ENCODE measurements at regions not wholly inside any gene's neighbourhood (a gene's known extent, or its start where the extent isn't known, plus 50 kb on each side); places are given as distances from the start of the nearest gene placed in this dataset.

- TF ChIP-seq EZH2 (IDR thresholded peaks at IDR 0.05; ENCODE audit: borderline replicate concordance, insufficient read depth, low read depth, low read length, poor library complexity, severe bottlenecking): no peak
- H3K4me3 Mint-ChIP-seq: no peak overlapping the region
- Histone ChIP-seq H4K20me1 (ENCODE audit: control insufficient read depth, insufficient read depth, low read length, poor library complexity, severe bottlenecking) (no peaks in the 10 kb centered on the region), H2AFZ (ENCODE audit: insufficient read depth, low read depth, low read length, poor library complexity, severe bottlenecking) (no peak overlapping the region), H3K4me3 (ENCODE audit: control extremely low read depth in 1 of 5, extremely low read depth in 1 of 5, insufficient read depth in 1 of 5, low read depth in 2 of 5, low read length in 4 of 5) (no peak overlapping the region), H3K36me3 (replicated peaks in 1 of 2; ENCODE audit: control extremely low read depth in 1 of 2, control insufficient read depth in 1 of 2, extremely low read depth in 1 of 2, insufficient read depth in 2 of 2, low read length in 1 of 2) (no peaks in the 10 kb centered on the region), H3K4me1 (ENCODE audit: control insufficient read depth in 2 of 2, insufficient read depth in 2 of 2, low read length in 2 of 2) (no peaks in the 10 kb centered on the region), H3K27ac (ENCODE audit: low read length in 2 of 2) (no peak overlapping the region), H3K9ac (ENCODE audit: low read length) (no peak overlapping the region), H3K4me2 (replicated peaks; ENCODE audit: low read depth, low read length, poor library complexity, severe bottlenecking) (no peak overlapping the region), H3K79me2 (ENCODE audit: control insufficient read depth, insufficient read depth, low read length) (no peaks in the 10 kb centered on the region), H3K9me3 (ENCODE audit: control extremely low read depth in 1 of 3, control insufficient read depth in 2 of 3, insufficient read depth in 1 of 3, low read length in 2 of 3) (no peaks in the 10 kb centered on the region), H3K27me3 (replicated peaks in 1 of 4; ENCODE audit: control extremely low read depth in 1 of 4, control insufficient read depth in 3 of 4, insufficient read depth in 4 of 4, low read length in 3 of 4) (no peaks in the 10 kb centered on the region)
- intact Hi-C loops (cut with micrococcal nuclease): no loop called here
- ATAC-seq (ENCODE audit: low read depth) (no peak), DNase-seq (no peak)
- POLR2A ChIA-PET: no interaction called here
- no peaks in the 10 kb centered on the region for H3K4me1 Mint-ChIP-seq
- H3K9me3 Mint-ChIP-seq (ENCODE audit: insufficient read depth): no peaks in the 10 kb centered on the region
- no peak overlapping the region for H3K27ac Mint-ChIP-seq
- no peaks in the 10 kb centered on the region for H3K27me3 Mint-ChIP-seq
- 100% methylated on average over 1 of the region's 1 CpG for WGBS (ENCODE audit: insufficient coverage)
- CTCF ChIA-PET: no interaction called here
Observed at GRCh38 chr3:96631050-96631449, 183.3 kb upstream of the EPHA6 start.

GRCh38 chr3:96646596-96646995, 167.8 kb upstream of the EPHA6 start:
- no peaks in the 10 kb centered on the region for H3K27me3 ChIP-seq (replicated peaks in 1 of 4; ENCODE audit: control extremely low read depth in 1 of 4, control insufficient read depth in 3 of 4, insufficient read depth in 4 of 4, low read length in 3 of 4)
- no peak overlapping the region for H2AFZ ChIP-seq (ENCODE audit: insufficient read depth, low read depth, low read length, poor library complexity, severe bottlenecking)
- Mint-ChIP-seq H3K4me1 (no peaks in the 10 kb centered on the region), H3K27ac (no peak overlapping the region), H3K27me3 (no peaks in the 10 kb centered on the region), H3K4me3 (no peak overlapping the region), H3K9me3 (ENCODE audit: insufficient read depth) (no peaks in the 10 kb centered on the region)
- TF ChIP-seq CTCF (IDR thresholded peaks at IDR 0.05) (no peak), EZH2 (IDR thresholded peaks at IDR 0.05; ENCODE audit: borderline replicate concordance, insufficient read depth, low read depth, low read length, poor library complexity, severe bottlenecking) (no peak)
- H4K20me1 ChIP-seq (ENCODE audit: control insufficient read depth, insufficient read depth, low read length, poor library complexity, severe bottlenecking): no peaks in the 10 kb centered on the region
- H3K4me1 ChIP-seq (ENCODE audit: control insufficient read depth in 2 of 2, insufficient read depth in 2 of 2, low read length in 2 of 2): no peaks in the 10 kb centered on the region
- ATAC-seq (ENCODE audit: low read depth) (no peak), DNase-seq (no peak)
- H3K27ac ChIP-seq (ENCODE audit: low read length in 2 of 2): no peak overlapping the region
- peaks cover 0 to 5% (median 0%) of the 10 kb centered on the region in 3 donors for H3K9me3 ChIP-seq (ENCODE audit: control extremely low read depth in 1 of 3, control insufficient read depth in 2 of 3, insufficient read depth in 1 of 3, low read length in 2 of 3)
- H3K79me2 ChIP-seq (ENCODE audit: control insufficient read depth, insufficient read depth, low read length): no peaks in the 10 kb centered on the region
- no peak overlapping the region for H3K9ac ChIP-seq (ENCODE audit: low read length)
- no peaks in the 10 kb centered on the region for H3K36me3 ChIP-seq (replicated peaks in 1 of 2; ENCODE audit: control extremely low read depth in 1 of 2, control insufficient read depth in 1 of 2, extremely low read depth in 1 of 2, insufficient read depth in 2 of 2, low read length in 1 of 2)
- POLR2A ChIA-PET: no interaction called here
- H3K4me2 ChIP-seq (replicated peaks; ENCODE audit: low read depth, low read length, poor library complexity, severe bottlenecking): no peak overlapping the region
- intact Hi-C loops (cut with micrococcal nuclease): no loop called here
- CTCF ChIA-PET: no interaction called here
- H3K4me3 ChIP-seq (ENCODE audit: control extremely low read depth in 1 of 5, extremely low read depth in 1 of 5, insufficient read depth in 1 of 5, low read depth in 2 of 5, low read length in 4 of 5): no peak overlapping the region
- 95% methylated on average over 11 of the region's 20 CpGs for WGBS (ENCODE audit: insufficient coverage)

Measured in B cell (primary cell).